NCI-H1105 (cell line): ENCODE measurements at regions not wholly inside any gene's neighbourhood (a gene's known extent, or its start where the extent isn't known, plus 50 kb on each side); places are given as distances from the start of the nearest gene placed in this dataset.
"Not testable (repeated sequence)": the region's sequence is repeated elsewhere in the genome, so short reads cannot be mapped to it uniquely, and the experiment has no call there.

Experiments used
- DNase-seq: peaks from one replicate; lab custom pipeline; 2025; lab: John Stamatoyannopoulos, UW

DNA sequence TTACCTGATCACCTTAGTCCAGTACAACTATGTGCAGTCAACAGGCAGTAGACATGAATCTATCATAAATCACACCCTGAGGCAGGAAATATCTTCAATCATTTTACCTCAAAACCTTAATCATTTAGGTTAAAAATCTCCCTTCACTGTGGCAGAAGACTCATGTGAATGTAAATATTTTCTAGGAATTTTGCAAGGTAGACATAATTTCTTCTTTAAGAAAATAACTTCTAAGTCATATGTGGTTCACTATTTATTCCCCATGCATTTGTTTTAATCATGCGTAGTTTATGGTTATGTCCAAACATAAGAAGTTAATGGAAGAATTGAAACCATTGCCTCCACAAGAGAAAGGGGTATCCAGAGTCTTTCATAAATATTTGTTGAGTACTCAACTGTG, 97.0 kb downstream of the HMHB1 start:
- no peak for DNase-seq

GRCh38 chr5:143913008-143913752, 101.2 kb downstream of the HMHB1 start:
- no peak for DNase-seq

DNA sequence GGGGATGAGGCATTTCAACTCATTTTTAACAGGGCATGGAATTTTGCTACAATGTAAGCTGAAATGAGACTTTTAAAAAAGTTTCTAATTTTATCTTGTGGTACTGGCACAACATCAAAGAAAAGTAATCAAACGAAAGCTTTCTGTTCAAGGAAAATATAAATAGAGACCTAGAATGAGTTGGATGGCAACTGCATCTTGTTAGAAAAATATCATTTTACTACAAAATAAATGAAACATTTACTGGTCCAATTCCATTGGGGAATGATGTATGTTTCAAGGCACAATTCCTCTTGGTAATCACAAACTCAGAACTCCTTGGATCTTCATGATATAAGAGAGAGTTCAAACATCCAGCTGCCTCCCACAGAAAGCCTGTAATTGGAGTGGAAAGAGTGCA, 102.8 kb downstream of the HMHB1 start:
- DNase-seq, result no peak

DNA sequence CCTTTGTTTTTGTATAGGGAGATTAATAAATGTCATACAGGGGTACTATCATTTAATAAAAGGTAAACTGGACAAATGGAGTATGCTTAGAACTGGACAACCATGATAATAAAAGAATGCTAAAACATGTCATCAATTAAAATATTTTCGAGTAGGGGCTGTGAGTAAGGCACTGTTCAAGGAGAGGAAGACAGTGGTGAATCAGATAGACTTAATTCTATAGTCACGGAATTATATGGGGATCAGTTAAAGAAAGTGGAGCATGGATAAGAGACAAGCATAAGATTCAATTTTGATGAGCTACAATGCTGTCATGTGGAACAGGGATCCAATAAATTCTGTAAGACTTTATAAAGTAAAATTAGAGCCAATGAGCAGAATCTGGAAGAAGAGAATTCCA, 104.5 kb downstream of the HMHB1 start:
- no peak for DNase-seq

DNA sequence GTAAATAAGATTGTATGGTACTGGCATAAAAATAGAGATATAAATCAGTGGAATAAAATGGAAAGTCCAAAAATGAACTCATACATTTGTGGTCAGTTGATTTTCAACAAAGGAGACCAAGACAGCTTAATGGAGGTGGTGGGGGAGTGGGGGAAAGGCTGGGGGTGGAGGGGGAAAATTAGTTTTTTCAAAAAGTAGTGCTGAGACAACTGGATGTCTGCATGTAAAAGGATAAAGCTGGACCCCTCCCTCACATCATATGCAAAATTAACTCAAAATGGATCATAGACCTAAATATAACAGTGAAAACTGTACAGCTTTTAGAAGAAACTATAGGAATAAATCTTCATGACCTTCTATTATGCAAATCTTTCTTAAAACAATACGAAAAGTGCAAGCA, 107.0 kb downstream of the HMHB1 start:
- DNase-seq, result no peak

DNA sequence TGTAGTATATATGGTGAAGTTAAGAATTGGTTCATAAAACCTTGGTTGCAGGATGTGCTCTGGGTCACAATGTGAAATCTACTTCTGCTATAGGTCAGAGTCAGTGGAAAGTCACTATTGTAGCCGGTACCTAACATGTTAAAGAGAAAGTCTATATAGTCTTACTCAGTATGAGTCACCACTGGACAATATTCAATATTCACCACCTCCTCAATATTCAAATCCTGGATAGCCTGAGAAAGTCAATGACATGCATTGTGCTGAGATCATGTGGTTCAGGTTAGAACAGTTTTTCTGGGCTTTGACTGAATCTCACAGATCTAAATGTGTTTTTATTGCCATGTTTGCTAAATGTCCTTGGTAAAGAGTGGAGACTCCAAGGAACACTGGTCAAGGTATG, 108.8 kb downstream of the HMHB1 start:
- DNase-seq, result no peak

DNA sequence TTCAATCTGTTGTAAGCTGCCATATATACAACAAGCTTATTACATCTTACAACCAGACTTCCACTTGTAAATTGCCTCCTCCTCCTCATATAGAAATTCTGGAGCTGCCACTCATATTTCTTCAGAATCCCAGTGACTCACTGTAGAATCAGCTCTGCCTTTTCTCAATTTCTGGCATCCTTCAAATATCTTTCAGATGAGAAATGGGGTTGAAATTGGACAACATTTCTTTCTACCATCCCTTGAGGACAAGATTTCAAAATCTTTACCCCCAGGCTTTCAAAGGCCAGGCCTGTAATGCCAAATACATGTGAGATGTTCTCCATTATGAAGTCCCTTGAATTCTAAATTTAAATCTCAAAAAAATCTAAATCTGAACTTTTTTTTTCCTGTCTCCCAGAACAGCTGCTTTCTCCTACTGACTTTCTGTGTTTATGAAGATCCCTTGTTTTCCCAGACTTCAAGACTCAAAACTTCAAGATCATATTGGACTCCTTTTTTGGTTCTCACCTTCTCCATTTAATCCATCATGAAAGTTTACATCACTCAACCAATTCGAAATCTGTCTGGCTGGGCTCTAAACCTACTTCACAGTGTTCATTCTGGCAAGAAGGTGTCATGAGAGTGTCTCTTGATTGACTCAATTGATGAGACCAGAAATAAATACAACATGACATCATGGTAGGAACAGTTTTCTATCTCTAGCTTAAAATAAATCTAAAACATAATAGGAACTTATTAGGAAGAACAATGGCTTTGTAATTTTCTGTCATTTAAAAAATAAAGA, 109.8 kb downstream of the HMHB1 start:
- no peak for DNase-seq

DNA sequence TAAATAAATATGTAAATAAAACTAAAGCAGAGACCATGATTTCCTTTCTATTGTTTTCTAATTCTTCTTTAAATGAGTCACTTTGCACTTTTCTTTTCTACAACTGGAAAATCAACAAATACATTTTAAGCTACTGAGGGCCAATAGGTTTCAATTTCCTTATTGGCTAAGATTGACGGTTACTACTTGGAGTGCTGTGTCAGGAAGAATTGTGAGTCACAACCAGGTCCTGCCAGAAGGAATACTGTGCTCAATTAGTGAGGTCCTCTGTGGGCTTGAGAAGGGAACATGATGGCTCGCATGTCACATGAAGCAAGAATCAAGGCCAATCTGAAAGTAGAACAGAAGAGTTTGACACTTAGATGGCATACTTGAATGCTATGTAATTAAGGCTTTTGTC, 110.8 kb downstream of the HMHB1 start:
- DNase-seq, result no peak

GRCh38 chr5:143923634-143924266, 111.8 kb downstream of the HMHB1 start:
- no peak for DNase-seq

DNA sequence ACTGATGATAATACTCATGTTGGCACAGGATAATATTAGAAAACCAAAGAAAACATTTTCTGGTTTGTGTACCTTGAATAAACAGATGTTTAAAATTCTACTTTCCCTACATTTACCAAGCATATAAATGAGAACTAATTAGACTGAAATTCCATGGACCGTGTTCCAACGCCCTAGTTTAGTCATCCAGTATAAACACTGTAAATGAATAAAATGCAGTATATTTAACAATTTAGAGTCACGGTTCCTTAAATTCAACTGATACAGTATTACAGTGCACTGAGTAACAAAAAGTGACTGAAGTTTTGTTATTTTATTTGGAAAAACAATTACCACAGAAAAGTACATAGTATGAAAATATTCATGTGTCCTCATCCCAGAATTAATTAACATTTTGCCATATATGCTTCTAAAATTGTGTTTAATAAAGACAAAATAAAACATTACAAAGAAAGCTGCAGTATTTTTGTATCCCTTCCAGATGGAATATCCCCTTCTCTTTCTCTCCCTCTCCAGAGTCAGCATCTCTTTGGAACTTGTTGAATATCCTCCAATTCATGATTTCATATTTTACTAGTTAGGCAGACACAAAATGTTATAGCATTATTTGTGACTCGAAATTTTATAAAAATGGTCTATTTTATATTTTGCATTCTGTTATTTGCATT, 112.5 kb downstream of the HMHB1 start:
- DNase-seq, result no peak

GRCh38 chr5:143924979-143925325, 113.0 kb downstream of the HMHB1 start:
- not testable (repeated sequence) for DNase-seq

DNA sequence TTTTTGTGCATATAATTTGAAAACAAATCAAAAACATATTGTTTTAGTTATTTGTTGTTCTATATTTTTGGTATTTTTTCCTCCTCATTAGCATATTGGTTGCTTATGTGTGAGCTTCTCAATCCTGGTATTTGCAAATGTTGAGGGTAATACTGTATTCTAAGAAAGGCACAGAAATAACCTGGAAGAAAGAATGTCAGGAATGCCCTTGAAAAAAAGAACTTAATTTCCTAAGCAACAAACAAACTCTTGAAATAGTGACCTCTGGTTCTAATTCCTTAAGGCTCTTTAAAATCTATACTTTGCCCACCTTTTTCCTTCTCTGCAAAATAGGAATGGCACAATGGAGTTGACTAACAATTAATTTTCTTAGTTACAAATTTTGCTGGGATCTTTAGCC, 117.5 kb downstream of the HMHB1 start:
- DNase-seq, result no peak

DNA sequence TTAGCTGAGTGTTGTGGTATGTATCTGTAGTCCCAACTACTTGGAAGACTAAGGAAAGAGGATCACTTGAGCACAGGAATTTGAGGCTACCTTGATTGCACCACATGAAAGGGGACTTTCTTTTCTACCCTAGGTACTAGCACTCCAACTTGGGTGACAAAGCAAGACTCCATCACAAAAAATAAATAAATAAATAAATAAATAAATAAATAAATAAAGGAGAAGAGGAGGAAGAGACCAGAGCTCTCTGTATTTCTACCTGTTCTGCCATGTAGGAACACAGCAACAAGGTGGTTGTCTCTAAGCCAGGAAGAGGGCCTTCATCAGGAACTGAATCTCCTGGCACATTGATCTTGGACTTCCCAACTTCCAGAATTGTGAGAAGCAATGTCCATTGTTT, 118.6 kb downstream of the HMHB1 start:
- no peak for DNase-seq

GRCh38 chr5:143931476-143931875, 119.5 kb downstream of the HMHB1 start:
- DNase-seq, result peak; percentile 27

- DNase-seq, result no peak
These were observed 120.0 kb downstream of the HMHB1 start for GRCh38 chr5:143931986-143932385.

DNA sequence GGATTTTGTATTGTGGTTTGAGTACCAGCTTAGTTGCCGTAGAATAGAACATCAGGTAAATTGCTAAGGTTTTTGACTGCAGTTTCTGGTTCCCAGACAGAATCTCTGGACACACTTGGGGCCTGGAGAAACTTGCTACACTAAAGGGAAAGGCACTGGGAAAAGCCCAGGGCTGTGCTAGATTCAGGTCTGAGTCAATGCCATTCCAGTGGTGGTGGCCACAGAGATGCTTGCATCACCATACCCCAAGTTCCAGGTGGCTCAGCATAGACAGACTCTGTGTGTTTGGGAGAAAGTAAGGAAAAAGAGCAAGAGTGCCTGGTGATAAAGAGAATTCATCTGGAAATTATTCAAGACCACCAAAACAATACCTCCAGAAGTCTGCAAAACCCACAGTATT, 120.6 kb downstream of the HMHB1 start:
- no peak for DNase-seq

DNA sequence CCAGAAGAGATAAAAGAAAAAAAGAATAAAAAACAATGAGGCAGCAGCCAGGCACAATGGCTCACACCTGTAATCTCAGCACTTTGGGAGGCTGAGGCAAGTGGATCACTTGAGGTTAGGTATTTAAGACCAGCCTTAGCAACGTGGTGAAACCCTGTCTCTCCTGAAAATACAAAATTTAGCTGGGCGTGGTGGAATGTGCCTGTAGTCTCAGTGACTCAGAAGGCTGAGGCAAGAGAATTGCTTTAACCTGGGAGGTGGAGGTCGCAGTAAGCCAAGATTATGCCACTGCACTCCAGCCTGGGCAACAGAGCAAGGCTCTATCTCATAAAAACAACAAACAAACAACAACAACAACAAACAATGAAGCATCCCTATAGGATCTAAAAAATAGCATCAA, 121.5 kb downstream of the HMHB1 start:
- DNase-seq, result no peak

GRCh38 chr5:143934821-143935220, 122.9 kb downstream of the HMHB1 start:
- DNase-seq, result no peak

DNA sequence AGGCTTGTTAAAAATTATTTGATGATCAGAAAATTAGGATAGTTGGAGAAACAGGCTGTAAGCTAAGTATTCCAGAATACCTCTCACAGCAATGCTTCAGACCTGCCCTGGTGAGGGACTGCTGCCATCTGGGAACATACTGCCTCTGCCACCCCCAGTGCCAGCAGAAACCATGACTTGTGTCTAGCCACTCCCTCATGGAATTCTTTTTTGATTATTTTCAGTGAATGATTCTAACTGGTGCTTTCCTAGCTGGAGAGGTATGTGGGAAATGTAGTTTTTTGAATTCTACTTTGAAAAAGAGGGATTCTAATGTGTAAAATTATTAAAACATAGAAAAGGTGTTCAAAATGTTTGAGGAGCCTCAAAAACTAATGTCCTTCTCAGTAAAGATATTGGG, 126.3 kb downstream of the HMHB1 start:
- DNase-seq, result no peak

- DNase-seq, result no peak
These were observed 134.9 kb downstream of the HMHB1 start for GRCh38 chr5:143946837-143947236.

GRCh38 chr5:143947313-143947712, 135.4 kb downstream of the HMHB1 start:
- no peak for DNase-seq

- no peak for DNase-seq
These were observed 140.8 kb downstream of the HMHB1 start for GRCh38 chr5:143952809-143953208.

GRCh38 chr5:143953851-143954250, 141.9 kb downstream of the HMHB1 start:
- DNase-seq, result no peak
